ENCODE measurements at regions not wholly inside any gene's neighbourhood (a gene's known extent, or its start where the extent isn't known, plus 50 kb on each side); places are given as distances from the start of the nearest gene placed in this dataset.

GRCh38 chr10:89949496-89949895 is 248.1 kb downstream of the KIF20B start:
- Histone ChIP-seq H3K4me3 (ENCODE audit: insufficient read depth, low read depth, low read length) (no peak overlapping the region), H3K27me3 (ENCODE audit: control insufficient read depth, insufficient read depth, low read length) (no peaks in the 10 kb centered on the region), H3K36me3 (replicated peaks; ENCODE audit: control insufficient read depth, insufficient read depth, low read length) (no peaks in the 10 kb centered on the region)
- no peak for DNase-seq

GRCh38 chr10:89952325-89952724 is 250.9 kb downstream of the KIF20B start:
- Histone ChIP-seq H3K36me3 (replicated peaks; ENCODE audit: control insufficient read depth, insufficient read depth, low read length) (no peaks in the 10 kb centered on the region), H3K4me3 (ENCODE audit: insufficient read depth, low read depth, low read length) (no peak overlapping the region), H3K27me3 (ENCODE audit: control insufficient read depth, insufficient read depth, low read length) (no peaks in the 10 kb centered on the region)
- no peak for DNase-seq

- no peak for DNase-seq
- no peaks in the 10 kb centered on the region for H3K36me3 ChIP-seq (replicated peaks; ENCODE audit: control insufficient read depth, insufficient read depth, low read length)
- H3K4me3 ChIP-seq (ENCODE audit: insufficient read depth, low read depth, low read length), result no peak overlapping the region
- H3K27me3 ChIP-seq (ENCODE audit: control insufficient read depth, insufficient read depth, low read length), result no peaks in the 10 kb centered on the region
These were observed 251.4 kb downstream of the KIF20B start for GRCh38 chr10:89952751-89953150.

GRCh38 chr10:89954061-89954460 is 252.7 kb downstream of the KIF20B start:
- Histone ChIP-seq H3K36me3 (replicated peaks; ENCODE audit: control insufficient read depth, insufficient read depth, low read length) (no peaks in the 10 kb centered on the region), H3K27me3 (ENCODE audit: control insufficient read depth, insufficient read depth, low read length) (no peaks in the 10 kb centered on the region), H3K4me3 (ENCODE audit: insufficient read depth, low read depth, low read length) (no peak overlapping the region)
- DNase-seq, result no peak

GRCh38 chr10:89954787-89955566 is 253.6 kb downstream of the KIF20B start:
- DNase-seq, result no peak
- no peak overlapping the region for H3K4me3 ChIP-seq (ENCODE audit: insufficient read depth, low read depth, low read length)

GRCh38 chr10:89959433-89960110 is 258.2 kb downstream of the KIF20B start:
- Histone ChIP-seq H3K4me3 (ENCODE audit: insufficient read depth, low read depth, low read length) (no peak overlapping the region), H3K36me3 (replicated peaks; ENCODE audit: control insufficient read depth, insufficient read depth, low read length) (no peaks in the 10 kb centered on the region), H3K27me3 (ENCODE audit: control insufficient read depth, insufficient read depth, low read length) (no peaks in the 10 kb centered on the region)
- no peak for DNase-seq

More at GRCh38 chr10:89954787-89955566, 253.6 kb downstream of the KIF20B start:
- no peaks in the 10 kb centered on the region for H3K27me3 ChIP-seq (ENCODE audit: control insufficient read depth, insufficient read depth, low read length)
- H3K36me3 ChIP-seq (replicated peaks; ENCODE audit: control insufficient read depth, insufficient read depth, low read length), result no peaks in the 10 kb centered on the region

GRCh38 chr10:89963451-89964102 is 262.2 kb downstream of the KIF20B start:
- DNase-seq, result no peak
- H3K36me3 ChIP-seq (replicated peaks; ENCODE audit: control insufficient read depth, insufficient read depth, low read length), result no peaks in the 10 kb centered on the region
- H3K27me3 ChIP-seq (ENCODE audit: control insufficient read depth, insufficient read depth, low read length), result no peaks in the 10 kb centered on the region
- no peak overlapping the region for H3K4me3 ChIP-seq (ENCODE audit: insufficient read depth, low read depth, low read length)

GRCh38 chr10:89966211-89966610 is 264.8 kb downstream of the KIF20B start:
- Histone ChIP-seq H3K36me3 (replicated peaks; ENCODE audit: control insufficient read depth, insufficient read depth, low read length) (no peaks in the 10 kb centered on the region), H3K4me3 (ENCODE audit: insufficient read depth, low read depth, low read length) (no peak overlapping the region), H3K27me3 (ENCODE audit: control insufficient read depth, insufficient read depth, low read length) (no peaks in the 10 kb centered on the region)
- DNase-seq, result no peak

- Histone ChIP-seq H3K36me3 (replicated peaks; ENCODE audit: control insufficient read depth, insufficient read depth, low read length) (no peaks in the 10 kb centered on the region), H3K27me3 (ENCODE audit: control insufficient read depth, insufficient read depth, low read length) (peaks cover 12% of the 10 kb centered on the region), H3K4me3 (ENCODE audit: insufficient read depth, low read depth, low read length) (no peak overlapping the region)
- no peak for DNase-seq
These were observed 271.9 kb downstream of the KIF20B start for GRCh38 chr10:89973326-89973725.

GRCh38 chr10:89975071-89975470 is 273.7 kb downstream of the KIF20B start:
- Histone ChIP-seq H3K4me3 (ENCODE audit: insufficient read depth, low read depth, low read length) (no peak overlapping the region), H3K36me3 (replicated peaks; ENCODE audit: control insufficient read depth, insufficient read depth, low read length) (no peaks in the 10 kb centered on the region), H3K27me3 (ENCODE audit: control insufficient read depth, insufficient read depth, low read length) (peaks cover 27% of the 10 kb centered on the region)
- no peak for DNase-seq

- Histone ChIP-seq H3K4me3 (ENCODE audit: insufficient read depth, low read depth, low read length) (no peak overlapping the region), H3K27me3 (ENCODE audit: control insufficient read depth, insufficient read depth, low read length) (peaks cover 27% of the 10 kb centered on the region), H3K36me3 (replicated peaks; ENCODE audit: control insufficient read depth, insufficient read depth, low read length) (no peaks in the 10 kb centered on the region)
- no peak for DNase-seq
These were observed 274.4 kb downstream of the KIF20B start for GRCh38 chr10:89975771-89976170.

- DNase-seq, result no peak
- H3K36me3 ChIP-seq (replicated peaks; ENCODE audit: control insufficient read depth, insufficient read depth, low read length), result no peaks in the 10 kb centered on the region
- no peak overlapping the region for H3K4me3 ChIP-seq (ENCODE audit: insufficient read depth, low read depth, low read length)
- peaks cover 44% of the 10 kb centered on the region for H3K27me3 ChIP-seq (ENCODE audit: control insufficient read depth, insufficient read depth, low read length)
These were observed 276.7 kb downstream of the KIF20B start for GRCh38 chr10:89978081-89978480.

- DNase-seq, result no peak
- H3K27me3 ChIP-seq (ENCODE audit: control insufficient read depth, insufficient read depth, low read length), result peaks cover 45% of the 10 kb centered on the region
- no peaks in the 10 kb centered on the region for H3K36me3 ChIP-seq (replicated peaks; ENCODE audit: control insufficient read depth, insufficient read depth, low read length)
- no peak overlapping the region for H3K4me3 ChIP-seq (ENCODE audit: insufficient read depth, low read depth, low read length)
These were observed 278.3 kb downstream of the KIF20B start for GRCh38 chr10:89979726-89980125.

- Histone ChIP-seq H3K4me3 (ENCODE audit: insufficient read depth, low read depth, low read length) (no peak overlapping the region), H3K36me3 (replicated peaks; ENCODE audit: control insufficient read depth, insufficient read depth, low read length) (no peaks in the 10 kb centered on the region), H3K27me3 (ENCODE audit: control insufficient read depth, insufficient read depth, low read length) (peaks cover 45% of the 10 kb centered on the region)
- DNase-seq, result no peak
These were observed 278.8 kb downstream of the KIF20B start for GRCh38 chr10:89980166-89980565.

GRCh38 chr10:89981891-89982290 is 280.5 kb downstream of the KIF20B start:
- Histone ChIP-seq H3K4me3 (ENCODE audit: insufficient read depth, low read depth, low read length) (no peak overlapping the region), H3K27me3 (ENCODE audit: control insufficient read depth, insufficient read depth, low read length) (peaks cover 45% of the 10 kb centered on the region), H3K36me3 (replicated peaks; ENCODE audit: control insufficient read depth, insufficient read depth, low read length) (no peaks in the 10 kb centered on the region)
- no peak for DNase-seq
